SKM-1 treated with dmso at 0.1 percent for 144 hours (cell line): ENCODE measurements at regions not wholly inside any gene's neighbourhood (a gene's known extent, or its start where the extent isn't known, plus 50 kb on each side); places are given as distances from the start of the nearest gene placed in this dataset.
"Not testable (repeated sequence)": the region's sequence is repeated elsewhere in the genome, so short reads cannot be mapped to it uniquely, and the experiment has no call there.

Source experiments
- DNase-seq: peaks from one replicate; lab custom pipeline; 2025; ENCODE audit not compliant: unreplicated experiment; lab: John Stamatoyannopoulos, UW

- no peak for DNase-seq
Observed at GRCh38 chr17:54339731-54340130, 517.0 kb downstream of the KIF2B start.

GRCh38 chr17:54347495-54347894 lies 524.8 kb downstream of the KIF2B start:
- DNase-seq: no peak

GRCh38 chr17:54348234-54348633 lies 525.5 kb downstream of the KIF2B start:
- DNase-seq: no peak

- no peak for DNase-seq
Observed at GRCh38 chr17:54353789-54354525, 531.2 kb downstream of the KIF2B start.

GRCh38 chr17:54361073-54361472 lies 538.3 kb downstream of the KIF2B start:
- DNase-seq: not testable (repeated sequence)

GRCh38 chr17:54368906-54369305 lies 531.7 kb upstream of the TOM1L1 start:
- no peak for DNase-seq

GRCh38 chr17:54372069-54372749 lies 528.4 kb upstream of the TOM1L1 start:
- DNase-seq: no peak

GRCh38 chr17:54373970-54374369 lies 526.7 kb upstream of the TOM1L1 start:
- DNase-seq: no peak

- not testable (repeated sequence) for DNase-seq
Observed at GRCh38 chr17:54376409-54376808, 524.2 kb upstream of the TOM1L1 start.

- DNase-seq: no peak
Observed at GRCh38 chr17:54381482-54381881, 519.2 kb upstream of the TOM1L1 start.

GRCh38 chr17:54404259-54404658 lies 496.4 kb upstream of the TOM1L1 start:
- no peak for DNase-seq

GRCh38 chr17:54405826-54406225 lies 494.8 kb upstream of the TOM1L1 start:
- no peak for DNase-seq

- DNase-seq: no peak
Observed at GRCh38 chr17:54408731-54409130, 491.9 kb upstream of the TOM1L1 start.

- DNase-seq: no peak
Observed at GRCh38 chr17:54418467-54418866, 482.2 kb upstream of the TOM1L1 start.

- DNase-seq: no peak
Observed at GRCh38 chr17:54425671-54426070, 475.0 kb upstream of the TOM1L1 start.

GRCh38 chr17:54426296-54426886 lies 474.3 kb upstream of the TOM1L1 start:
- DNase-seq: no peak

GRCh38 chr17:54435966-54436365 lies 464.7 kb upstream of the TOM1L1 start:
- no peak for DNase-seq

GRCh38 chr17:54439816-54440215 lies 460.8 kb upstream of the TOM1L1 start:
- DNase-seq: no peak

GRCh38 chr17:54451051-54451450 lies 449.6 kb upstream of the TOM1L1 start:
- DNase-seq: no peak

GRCh38 chr17:54452666-54453348 lies 447.8 kb upstream of the TOM1L1 start:
- DNase-seq: no peak

GRCh38 chr17:54455251-54455868 lies 445.3 kb upstream of the TOM1L1 start:
- no peak for DNase-seq
